UCSD-AML1 (cell line): ENCODE measurements at regions not wholly inside any gene's neighbourhood (a gene's known extent, or its start where the extent isn't known, plus 50 kb on each side); places are given as distances from the start of the nearest gene placed in this dataset.
"Not testable (repeated sequence)": the region's sequence is repeated elsewhere in the genome, so short reads cannot be mapped to it uniquely, and the experiment has no call there.

Experiments used
- DNase-seq: peaks from one replicate; lab custom pipeline; 2025; ENCODE audit not compliant: unreplicated experiment; lab: John Stamatoyannopoulos, UW

GRCh38 chr2:8545695-8546611 lies 135.9 kb upstream of the ID2 start:
- no peak for DNase-seq

GRCh38 chr2:8546612-8547283 lies 135.1 kb upstream of the ID2 start:
- no peak for DNase-seq

GRCh38 chr2:8547284-8548064 lies 134.4 kb upstream of the ID2 start:
- no peak for DNase-seq

GRCh38 chr2:8548065-8548618 lies 133.7 kb upstream of the ID2 start:
- no peak for DNase-seq

- no peak for DNase-seq
These were observed 133.2 kb upstream of the ID2 start for GRCh38 chr2:8548619-8549150.

- DNase-seq, result no peak
These were observed 132.5 kb upstream of the ID2 start for GRCh38 chr2:8549273-8549922.

- no peak for DNase-seq
These were observed 131.9 kb upstream of the ID2 start for GRCh38 chr2:8549942-8550341.

- no peak for DNase-seq
These were observed 131.4 kb upstream of the ID2 start for GRCh38 chr2:8550481-8550880.

- no peak for DNase-seq
These were observed 130.8 kb upstream of the ID2 start for GRCh38 chr2:8550937-8551621.

- DNase-seq, result no peak
These were observed 130.2 kb upstream of the ID2 start for GRCh38 chr2:8551622-8552074.

- no peak for DNase-seq
These were observed 129.5 kb upstream of the ID2 start for GRCh38 chr2:8552293-8552801.

GRCh38 chr2:8553643-8554042 lies 128.2 kb upstream of the ID2 start:
- no peak for DNase-seq

- no peak for DNase-seq
These were observed 127.5 kb upstream of the ID2 start for GRCh38 chr2:8554296-8554806.

GRCh38 chr2:8555543-8555942 lies 126.3 kb upstream of the ID2 start:
- no peak for DNase-seq

GRCh38 chr2:8558096-8558495 lies 123.8 kb upstream of the ID2 start:
- no peak for DNase-seq

GRCh38 chr2:8558956-8559355 lies 122.9 kb upstream of the ID2 start:
- DNase-seq, result no peak

GRCh38 chr2:8559805-8560204 lies 122.1 kb upstream of the ID2 start:
- no peak for DNase-seq

- not testable (repeated sequence) for DNase-seq
These were observed 120.2 kb upstream of the ID2 start for GRCh38 chr2:8561692-8562091.

GRCh38 chr2:8563814-8564474 lies 117.9 kb upstream of the ID2 start:
- no peak for DNase-seq
